Psoas muscle (tissue), 7 donors: ENCODE measurements at regions not wholly inside any gene's neighbourhood (a gene's known extent, or its start where the extent isn't known, plus 50 kb on each side); places are given as distances from the start of the nearest gene placed in this dataset.
A peak's percentile ranks its signal among the peaks of the same experiment; 100 is the strongest.

Experiments
- ATAC-seq, 4 donors: fragments of 200-7000 bp; cut with Tn5 transposase; one replicate each; pipeline ENCODE4 v1.9.1; 2020; ENCODE audit warnings: moderate library complexity in 3 of 4, mild to moderate bottlenecking in 2 of 4
- DNase-seq, 2 donors: peaks; one replicate each; pipeline ENCODE4 v3.0.0-alpha.2; 2020
- H3K27ac ChIP-seq: fragments of 200-600 bp; one replicate; pipeline ENCODE4 v1.8.0; 2022
- H3K27me3 ChIP-seq, 3 donors: fragments of 200-600 bp in 1 of 3; one replicate each; pipeline versions ENCODE4 v1.6.1 to v1.8.0; 2013 to 2022; ENCODE audit warnings: low read length in 2 of 3, mild to moderate bottlenecking in 2 of 3, moderate library complexity in 1 of 3; ENCODE audit not compliant: insufficient read depth in 3 of 3
- H3K36me3 ChIP-seq, 2 donors: fragments of 200-600 bp in 1 of 2; one replicate each; pipeline versions ENCODE4 v1.6.1 to v1.8.0; 2013 to 2022; ENCODE audit warnings: low read depth in 1 of 2, mild to moderate bottlenecking in 1 of 2, moderate library complexity in 1 of 2; ENCODE audit not compliant: insufficient read depth in 1 of 2
- H3K4me1 ChIP-seq: fragments of 200-600 bp; one replicate; pipeline ENCODE4 v1.8.0; 2022
- H3K4me3 ChIP-seq: fragments of 200-600 bp; one replicate; pipeline ENCODE4 v1.8.0; 2022; ENCODE audit warnings: mild to moderate bottlenecking
- H3K9me3 ChIP-seq: fragments of 200-600 bp; one replicate; pipeline ENCODE4 v1.8.0; 2022
- CTCF ChIP-seq: fragments of 200-600 bp; IDR thresholded peaks from one replicate; pipeline ENCODE4 v1.8.0; 2022; ENCODE audit warnings: antibody characterized with exemption
- WGBS, 3 donors: extraction: QIAGEN DNeasy Blood & Tissue Kit; methylation state at CpG; one replicate each; pipeline versions ENCODE4 v1.1.6 to v1.1.7; 2013; 5-methylcytosine and 5-hydroxymethylcytosine counted together
- intact Hi-C, 2 donors: fragments of 100-400 bp; cut with DNase I; formaldehyde crosslinking; loops; one replicate each; pipeline versions ENCODE4 v1.11.0 to v1.14.2; 2022
- donor health status: healthy with polysubstance abuse.
- donor health status: DM: no; HTN: no; CAD: no; lungs with moderate emphysema.
- donor health status: Bipolar disorder and iron deficiency.
- donor health status: healthy.
- donor health status: DM: yes; HTN: yes; CAD: no.
- donor health status: DM: no; HTN: no; CAD: no.
- donor health status: DM: yes; HTN: yes; CAD: no.

- H3K9me3 ChIP-seq = no peaks in the 10 kb centered on the region
- H3K4me1 ChIP-seq = no peaks in the 10 kb centered on the region
- H3K27me3 ChIP-seq = no peaks in the 10 kb centered on the region
- no peak for TF ChIP-seq CTCF
- DNase-seq (peak in 1 of 2 donors; percentile 2), ATAC-seq (no peak)
- intact Hi-C loops = no loop called here
- H3K36me3 ChIP-seq = no peaks in the 10 kb centered on the region
- H3K27ac ChIP-seq = no peak overlapping the region
- no peak overlapping the region for H3K4me3 ChIP-seq
Measured at GRCh38 chr1:30304080-30304479, 419.3 kb downstream of the MATN1 start.

- Histone ChIP-seq H3K27ac (no peak overlapping the region), H3K36me3 (no peaks in the 10 kb centered on the region), H3K4me1 (no peaks in the 10 kb centered on the region), H3K4me3 (no peak overlapping the region), H3K9me3 (no peaks in the 10 kb centered on the region), H3K27me3 (no peaks in the 10 kb centered on the region)
- intact Hi-C loops = no loop called here
- DNase-seq (no peak), ATAC-seq (no peak)
- TF ChIP-seq CTCF = no peak
- 71 to 90% (median 80%) methylated on average over 2 of the region's 2 CpGs for WGBS, 3 donors
Measured at GRCh38 chr1:30303387-30303786, 420.0 kb downstream of the MATN1 start.

- no peak for DNase-seq
- H3K27me3 ChIP-seq = no peaks in the 10 kb centered on the region
- H3K9me3 ChIP-seq = no peaks in the 10 kb centered on the region
- no peak for ATAC-seq
- no peak overlapping the region for H3K27ac ChIP-seq
- no peak for TF ChIP-seq CTCF
- intact Hi-C loops = no loop called here
- no peaks in the 10 kb centered on the region for H3K36me3 ChIP-seq
- H3K4me1 ChIP-seq = no peaks in the 10 kb centered on the region
- 23 to 31% (median 28%) methylated on average over 5 of the region's 5 CpGs for WGBS, 3 donors
- H3K4me3 ChIP-seq = no peak overlapping the region
Measured at GRCh38 chr1:30302858-30303257, 420.5 kb downstream of the MATN1 start.

- no peak overlapping the region for H3K27ac ChIP-seq
- H3K4me3 ChIP-seq = no peak overlapping the region
- no peaks in the 10 kb centered on the region for H3K4me1 ChIP-seq
- TF ChIP-seq CTCF = no peak
- H3K9me3 ChIP-seq = no peaks in the 10 kb centered on the region
- no peaks in the 10 kb centered on the region for H3K36me3 ChIP-seq
- ATAC-seq = no peak
- intact Hi-C loops = no loop called here
- 85 to 90% (median 85%) methylated on average over 5 of the region's 5 CpGs for WGBS, 3 donors
- no peak for DNase-seq
- H3K27me3 ChIP-seq = peaks cover 0 to 3% (median 1%) of the 10 kb centered on the region in 3 donors
Measured at GRCh38 chr1:30300669-30301068, 422.7 kb downstream of the MATN1 start.

DNA sequence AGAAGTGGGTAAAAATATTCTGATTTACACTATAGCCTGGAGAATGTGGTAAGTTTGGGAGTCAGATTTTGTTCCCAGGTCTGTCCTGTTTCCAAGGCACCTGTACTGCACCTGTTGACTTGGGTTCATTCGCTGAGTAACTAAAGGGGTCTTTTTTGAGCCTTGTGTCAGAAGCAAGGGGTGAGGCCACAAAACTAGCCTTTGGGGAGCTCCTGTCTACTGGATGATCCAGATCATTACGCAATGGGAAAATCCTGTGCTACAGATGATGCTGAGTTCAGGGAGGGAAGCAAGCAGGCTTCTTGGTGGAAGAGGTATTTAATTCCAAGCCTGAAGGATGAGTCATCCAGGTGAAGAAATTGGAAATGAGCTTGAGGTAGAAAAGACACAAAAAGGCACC is 424.0 kb downstream of the MATN1 start:
- H3K27me3 ChIP-seq = peaks cover 0 to 3% (median 3%) of the 10 kb centered on the region in 3 donors
- no peak overlapping the region for H3K4me3 ChIP-seq
- DNase-seq (no peak), ATAC-seq (no peak)
- H3K36me3 ChIP-seq = no peaks in the 10 kb centered on the region
- 79 to 80% (median 79%) methylated on average over 2 of the region's 2 CpGs for WGBS, 3 donors
- no peak for TF ChIP-seq CTCF
- intact Hi-C loops = no loop called here
- no peak overlapping the region for H3K27ac ChIP-seq
- H3K9me3 ChIP-seq = no peaks in the 10 kb centered on the region
- H3K4me1 ChIP-seq = no peaks in the 10 kb centered on the region
